GM18909 (cell line): ENCODE measurements at regions not wholly inside any gene's neighbourhood (a gene's known extent, or its start where the extent isn't known, plus 50 kb on each side); places are given as distances from the start of the nearest gene placed in this dataset.

ENCODE experiments used
- ATAC-seq: cut with Tn5 transposase; IDR thresholded peaks from one replicate; pipeline ENCODE4 v1.9.1; 2021; ENCODE audit warnings: mild to moderate bottlenecking; ENCODE audit not compliant: unreplicated experiment, poor library complexity

DNA sequence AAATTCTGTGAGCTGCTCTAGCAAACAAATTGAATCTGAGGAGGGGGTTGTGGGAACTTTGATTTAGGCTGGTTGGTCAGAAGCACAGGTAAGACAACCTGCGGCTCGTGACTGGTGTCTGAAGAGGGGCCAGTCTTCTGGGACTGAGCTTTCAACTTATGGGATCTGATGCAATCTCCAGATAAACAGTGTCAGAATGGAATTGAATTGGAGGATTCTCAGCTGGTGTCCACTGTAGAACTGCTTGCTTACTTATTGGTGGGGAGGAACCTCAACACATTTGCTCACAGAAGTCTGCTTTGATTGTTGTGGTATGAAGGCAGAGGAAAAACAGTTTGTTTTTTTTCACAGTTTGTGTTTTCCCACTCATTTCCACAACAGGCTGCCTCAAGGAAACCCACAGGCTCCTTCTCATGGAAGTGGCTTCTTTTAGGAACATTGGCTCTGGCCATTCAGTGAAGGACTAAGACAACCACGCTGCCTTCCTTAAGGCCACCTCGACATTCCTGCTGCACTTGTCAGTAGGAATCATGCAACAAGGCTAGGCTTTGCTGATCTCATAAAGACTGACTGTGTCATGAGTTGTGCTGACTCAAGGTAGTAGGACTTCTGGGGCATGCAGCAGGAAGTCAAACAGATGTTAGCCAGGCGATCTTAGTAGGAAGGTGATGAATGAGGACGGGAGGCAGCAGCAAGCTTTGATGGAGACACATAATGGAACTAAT, 104.7 kb downstream of the TSN start:
- ATAC-seq, result no peak

DNA sequence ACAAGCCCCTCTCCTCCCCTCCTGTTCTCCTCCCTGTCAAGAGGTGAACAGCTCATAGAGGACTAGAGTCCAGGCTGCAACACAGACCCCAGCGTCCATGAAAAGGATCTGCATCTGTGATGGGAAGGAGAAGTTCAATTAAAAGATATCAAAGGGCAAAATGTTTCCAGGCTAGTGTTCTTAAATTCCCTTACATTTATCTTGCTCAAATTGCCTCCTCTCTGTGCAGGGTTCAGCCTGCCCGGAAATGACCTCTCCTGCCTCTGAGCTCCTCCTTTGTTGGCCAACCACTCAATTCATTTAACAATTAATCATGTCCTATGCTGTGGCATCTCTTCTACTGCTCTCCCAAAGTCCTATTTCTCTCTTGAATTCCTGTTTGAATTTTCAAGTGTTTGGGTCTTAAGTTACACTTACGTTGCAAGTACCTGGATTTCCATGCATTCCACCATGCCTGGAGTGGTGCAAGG, 105.3 kb downstream of the TSN start:
- ATAC-seq, result no peak

GRCh38 chr2:121862286-121862685, 106.8 kb downstream of the TSN start:
- ATAC-seq, result no peak

GRCh38 chr2:121865914-121866313, 110.5 kb downstream of the TSN start:
- no peak for ATAC-seq

- no peak for ATAC-seq
These were observed 111.3 kb downstream of the TSN start for GRCh38 chr2:121866789-121867188.

DNA sequence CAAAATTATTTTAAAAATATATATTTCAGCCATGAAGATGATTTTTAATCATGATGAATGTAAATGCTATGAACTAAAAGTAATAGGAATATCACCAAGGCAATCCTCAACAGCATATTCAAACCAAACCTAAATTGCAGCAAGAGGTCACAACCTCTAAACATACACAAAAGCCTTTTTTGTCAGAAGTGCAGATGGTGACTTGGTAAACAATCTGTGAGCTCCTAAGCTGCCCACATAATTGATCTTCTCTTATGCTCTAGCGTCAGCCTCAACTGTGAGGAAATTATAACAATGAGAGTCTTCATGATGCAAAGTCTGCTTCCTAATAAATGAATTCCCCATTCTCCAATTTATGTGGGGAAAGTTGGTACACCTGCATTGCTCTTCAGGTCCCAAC, 113.2 kb downstream of the TSN start:
- ATAC-seq, result no peak

GRCh38 chr2:121869363-121869762, 113.9 kb downstream of the TSN start:
- no peak for ATAC-seq

- ATAC-seq, result no peak
These were observed 114.4 kb downstream of the TSN start for GRCh38 chr2:121869873-121870272.

GRCh38 chr2:121872651-121873050, 117.2 kb downstream of the TSN start:
- no peak for ATAC-seq

- ATAC-seq, result no peak
These were observed 118.4 kb downstream of the TSN start for GRCh38 chr2:121873864-121874263.

GRCh38 chr2:121875585-121876185, 120.2 kb downstream of the TSN start:
- ATAC-seq, result no peak

DNA sequence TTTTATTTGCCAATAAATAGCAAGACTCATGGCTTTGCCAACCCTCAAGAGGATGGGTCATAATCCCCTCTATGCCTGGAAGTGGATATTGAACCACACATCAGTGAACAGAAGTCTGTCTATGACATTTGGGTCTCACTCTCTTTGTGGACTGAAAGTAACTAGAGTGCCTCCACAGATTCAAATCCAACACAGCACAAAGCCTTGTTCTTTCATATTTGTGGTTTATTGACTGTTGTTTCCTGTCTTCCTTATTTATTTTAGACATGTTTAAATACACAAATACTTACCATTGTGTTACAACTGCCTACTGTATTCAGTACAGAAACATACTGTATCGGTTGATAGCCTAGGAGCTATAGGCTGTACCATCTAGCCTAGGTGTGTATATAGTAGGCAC, 121.9 kb downstream of the TSN start:
- no peak for ATAC-seq

GRCh38 chr2:121880283-121880682, 124.8 kb downstream of the TSN start:
- no peak for ATAC-seq

- no peak for ATAC-seq
These were observed 125.6 kb downstream of the TSN start for GRCh38 chr2:121881038-121881437.

- ATAC-seq, result no peak
These were observed 126.5 kb downstream of the TSN start for GRCh38 chr2:121881950-121882349.

GRCh38 chr2:121884078-121884477, 128.6 kb downstream of the TSN start:
- ATAC-seq, result no peak

DNA sequence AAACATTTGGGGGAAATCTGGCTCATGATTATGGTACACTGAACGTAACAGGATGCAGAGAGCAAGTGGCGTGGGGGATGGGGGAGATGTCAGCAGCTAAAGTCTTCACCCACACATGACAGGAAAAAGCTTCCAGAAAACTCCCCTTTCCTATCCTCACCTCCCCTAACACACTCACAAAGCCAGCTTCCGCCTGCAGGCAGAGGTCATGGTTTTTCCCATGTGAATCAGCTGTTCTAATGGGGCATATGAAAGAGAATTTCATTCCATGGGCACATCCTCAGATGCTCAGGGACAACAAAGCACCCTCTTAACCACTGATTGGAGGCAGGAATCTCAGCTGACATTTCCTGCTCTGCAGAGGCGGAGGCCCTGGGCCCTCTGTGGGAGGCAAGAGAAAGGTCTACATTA, 129.1 kb downstream of the TSN start:
- no peak for ATAC-seq

- no peak for ATAC-seq
These were observed 130.6 kb downstream of the TSN start for GRCh38 chr2:121886059-121886458.

- no peak for ATAC-seq
These were observed 132.2 kb downstream of the TSN start for GRCh38 chr2:121887513-121888188.

DNA sequence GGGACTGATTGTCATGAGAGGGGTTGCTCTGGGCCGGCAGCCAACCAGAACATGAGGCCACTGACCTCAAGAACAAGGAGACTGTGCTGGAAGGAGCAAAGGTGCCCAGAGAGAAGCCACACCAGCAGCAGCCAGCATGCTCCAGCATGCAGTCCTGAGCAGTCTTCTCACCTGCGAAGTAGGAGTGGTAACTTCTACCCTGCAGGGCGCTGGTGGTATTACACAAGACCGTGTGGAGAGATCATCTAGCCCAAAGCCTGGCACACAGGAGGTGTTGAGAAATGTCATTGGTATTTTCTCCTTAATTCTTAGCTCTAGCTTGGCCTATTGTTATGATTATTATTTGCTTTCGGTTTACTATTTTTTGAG, 132.7 kb downstream of the TSN start:
- peak; percentile 91 for ATAC-seq

DNA sequence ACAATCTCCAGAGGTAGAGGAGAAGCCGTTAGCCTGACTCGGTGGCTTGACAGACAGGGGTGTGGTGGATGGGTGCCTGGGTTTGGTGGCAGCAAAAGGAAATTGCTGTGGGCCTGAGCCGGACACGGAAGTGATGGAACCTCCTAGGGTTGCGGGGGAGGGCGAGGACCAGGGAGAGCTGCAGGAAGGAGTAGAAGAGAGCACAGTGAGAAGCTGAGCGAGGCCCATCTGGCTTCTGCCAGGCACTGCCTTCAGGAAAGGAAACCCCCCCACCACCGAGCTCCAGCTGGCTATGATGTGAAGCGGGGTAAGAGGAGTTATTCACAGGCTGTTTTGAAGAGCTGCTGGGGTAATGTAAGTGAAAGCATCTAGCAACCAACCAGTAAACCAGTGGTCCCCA, 134.6 kb downstream of the TSN start:
- no peak for ATAC-seq
